ENCODE measurements at regions not wholly inside any gene's neighbourhood (a gene's known extent, or its start where the extent isn't known, plus 50 kb on each side); places are given as distances from the start of the nearest gene placed in this dataset.
"Not testable (repeated sequence)": the region's sequence is repeated elsewhere in the genome, so short reads cannot be mapped to it uniquely, and the experiment has no call there.

DNA sequence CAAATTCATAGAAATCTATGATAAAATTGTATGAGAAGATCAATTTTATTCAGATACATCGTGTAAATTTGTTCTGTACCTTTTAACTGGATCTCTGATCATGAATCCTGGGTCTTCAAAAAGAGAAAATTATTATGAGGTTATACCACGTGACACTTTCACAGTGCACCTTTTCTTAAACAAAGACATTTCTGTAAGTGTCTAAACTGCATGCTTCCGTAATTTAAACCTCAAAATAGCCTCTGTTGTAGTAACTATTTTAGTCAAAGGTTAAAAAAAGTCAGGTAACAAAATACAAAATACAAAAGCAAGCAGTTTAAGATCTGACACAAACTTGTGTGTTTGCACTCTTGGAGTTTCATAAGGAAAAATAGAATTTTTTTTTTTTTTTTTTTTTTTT is 171.3 kb downstream of the SPIN4 start:
- TF ChIP-seq, protein P1, sequence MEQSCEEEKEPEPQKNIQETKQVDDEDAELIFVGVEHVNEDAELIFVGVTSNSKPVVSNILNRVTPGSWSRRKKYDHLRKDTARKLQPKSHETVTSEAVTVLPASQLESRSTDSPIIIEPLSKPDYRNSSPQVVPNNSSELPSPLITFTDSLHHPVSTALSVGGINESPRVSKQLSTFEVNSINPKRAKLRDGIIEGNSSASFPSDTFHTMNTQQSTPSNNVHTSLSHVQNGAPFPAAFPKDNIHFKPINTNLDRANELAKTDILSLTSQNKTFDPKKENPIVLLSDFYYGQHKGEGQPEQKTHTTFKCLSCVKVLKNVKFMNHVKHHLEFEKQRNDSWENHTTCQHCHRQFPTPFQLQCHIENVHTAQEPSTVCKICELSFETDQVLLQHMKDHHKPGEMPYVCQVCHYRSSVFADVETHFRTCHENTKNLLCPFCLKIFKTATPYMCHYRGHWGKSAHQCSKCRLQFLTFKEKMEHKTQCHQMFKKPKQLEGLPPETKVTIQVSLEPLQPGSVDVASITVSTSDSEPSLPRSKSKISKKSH (CRISPR knock-in tag; IDR thresholded peaks at IDR 0.05), result not testable (repeated sequence)
- not testable (repeated sequence) for TF ChIP-seq SIX5 (IDR thresholded peaks at IDR 0.05; ENCODE audit: borderline replicate concordance in 1 of 2, insufficient read depth in 1 of 2, low read depth in 1 of 2, low read length in 2 of 2); POLR2A (conservative IDR thresholded peaks at IDR 0.05)

Data from K562 (cell line).